ENCODE measurements at regions not wholly inside any gene's neighbourhood (a gene's known extent, or its start where the extent isn't known, plus 50 kb on each side); places are given as distances from the start of the nearest gene placed in this dataset.

GRCh38 chr1:229971141-229971540 is 95.9 kb upstream of the GALNT2 start:
- Histone ChIP-seq H3K36me3 (no peaks in the 10 kb centered on the region), H3K9me3 (no peaks in the 10 kb centered on the region), H3K27ac (no peak overlapping the region), H3K4me1 (ENCODE audit: control insufficient read depth in 1 of 2, insufficient read depth in 1 of 2, low read depth in 1 of 2, low read length in 1 of 2) (no peaks in the 10 kb centered on the region), H3K4me3 (ENCODE audit: low read depth in 1 of 2, low read length in 1 of 2) (no peak overlapping the region), H3K27me3 (no peaks in the 10 kb centered on the region)
- no peak for TF ChIP-seq CTCF (IDR thresholded peaks at IDR 0.05)

GRCh38 chr1:229972600-229973296 is 94.3 kb upstream of the GALNT2 start:
- Histone ChIP-seq H3K27me3 (no peaks in the 10 kb centered on the region), H3K9me3 (no peaks in the 10 kb centered on the region), H3K36me3 (no peaks in the 10 kb centered on the region), H3K27ac (no peak overlapping the region), H3K4me3 (ENCODE audit: low read depth in 1 of 2, low read length in 1 of 2) (no peak overlapping the region), H3K4me1 (ENCODE audit: control insufficient read depth in 1 of 2, insufficient read depth in 1 of 2, low read depth in 1 of 2, low read length in 1 of 2) (no peaks in the 10 kb centered on the region)
- no peak for TF ChIP-seq CTCF (IDR thresholded peaks at IDR 0.05)

GRCh38 chr1:229973297-229973612 is 93.8 kb upstream of the GALNT2 start:
- Histone ChIP-seq H3K4me1 (ENCODE audit: control insufficient read depth in 1 of 2, insufficient read depth in 1 of 2, low read depth in 1 of 2, low read length in 1 of 2) (no peaks in the 10 kb centered on the region), H3K9me3 (no peaks in the 10 kb centered on the region), H3K27ac (no peak overlapping the region), H3K36me3 (no peaks in the 10 kb centered on the region), H3K4me3 (ENCODE audit: low read depth in 1 of 2, low read length in 1 of 2) (no peak overlapping the region), H3K27me3 (no peaks in the 10 kb centered on the region)
- no peak for TF ChIP-seq CTCF (IDR thresholded peaks at IDR 0.05)

- Histone ChIP-seq H3K36me3 (no peaks in the 10 kb centered on the region), H3K27ac (no peak overlapping the region), H3K4me3 (ENCODE audit: low read depth in 1 of 2, low read length in 1 of 2) (no peak overlapping the region), H3K27me3 (no peaks in the 10 kb centered on the region), H3K9me3 (no peaks in the 10 kb centered on the region), H3K4me1 (ENCODE audit: control insufficient read depth in 1 of 2, insufficient read depth in 1 of 2, low read depth in 1 of 2, low read length in 1 of 2) (no peaks in the 10 kb centered on the region)
- TF ChIP-seq CTCF (IDR thresholded peaks at IDR 0.05), result no peak
Measured at GRCh38 chr1:229975047-229975446, 92.0 kb upstream of the GALNT2 start.

- TF ChIP-seq CTCF (IDR thresholded peaks at IDR 0.05), result no peak
- Histone ChIP-seq H3K4me3 (ENCODE audit: low read depth in 1 of 2, low read length in 1 of 2) (no peak overlapping the region), H3K36me3 (no peaks in the 10 kb centered on the region), H3K27ac (no peak overlapping the region), H3K9me3 (no peaks in the 10 kb centered on the region), H3K4me1 (ENCODE audit: control insufficient read depth in 1 of 2, insufficient read depth in 1 of 2, low read depth in 1 of 2, low read length in 1 of 2) (no peaks in the 10 kb centered on the region), H3K27me3 (no peaks in the 10 kb centered on the region)
Measured at GRCh38 chr1:229980009-229980408, 87.0 kb upstream of the GALNT2 start.

- Histone ChIP-seq H3K4me1 (ENCODE audit: control insufficient read depth in 1 of 2, insufficient read depth in 1 of 2, low read depth in 1 of 2, low read length in 1 of 2) (no peaks in the 10 kb centered on the region), H3K27me3 (no peaks in the 10 kb centered on the region), H3K27ac (no peak overlapping the region), H3K36me3 (no peaks in the 10 kb centered on the region), H3K9me3 (no peaks in the 10 kb centered on the region), H3K4me3 (ENCODE audit: low read depth in 1 of 2, low read length in 1 of 2) (no peak overlapping the region)
- no peak for TF ChIP-seq CTCF (IDR thresholded peaks at IDR 0.05)
Measured at GRCh38 chr1:229981736-229982135, 85.3 kb upstream of the GALNT2 start.
